ENCODE measurements at regions not wholly inside any gene's neighbourhood (a gene's known extent, or its start where the extent isn't known, plus 50 kb on each side); places are given as distances from the start of the nearest gene placed in this dataset.

DNA sequence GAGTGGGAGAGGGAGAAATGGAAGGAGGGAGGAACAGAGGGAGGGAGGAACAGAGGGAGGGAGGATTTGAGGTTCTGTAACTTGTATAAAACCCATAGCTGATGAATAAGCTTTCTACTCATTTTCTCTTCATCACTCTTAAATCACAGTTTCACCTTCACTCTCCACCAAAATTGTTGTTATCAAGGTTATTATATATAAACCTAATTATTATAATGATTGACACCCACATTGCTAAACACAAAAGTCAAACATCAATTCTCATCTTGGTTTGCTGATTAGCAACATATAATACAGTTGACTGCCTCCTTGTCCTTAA, 229.0 kb upstream of the PAPPA start:
- TF ChIP-seq EZH2phosphoT487 (IDR thresholded peaks at IDR 0.05; ENCODE audit: insufficient read depth, low read depth) (no peak), EZH2 (IDR thresholded peaks at IDR 0.05; ENCODE audit: insufficient read depth, poor library complexity, severe bottlenecking) (no peak)
